Cardiac fibroblast (primary cell): ENCODE measurements at regions not wholly inside any gene's neighbourhood (a gene's known extent, or its start where the extent isn't known, plus 50 kb on each side); places are given as distances from the start of the nearest gene placed in this dataset.

ENCODE experiments used
- DNase-seq, 2 donors: peaks; one replicate each; pipeline versions ENCODE4 v3.0.0 to v3.0.0-alpha.2; 2010; ENCODE audit warnings: low read depth in 2 of 2
- H3K4me3 ChIP-seq, 2 donors: replicated peaks in 1 of 2; 1 replicate in 1 of 2; 2 replicates in 1 of 2; pipeline ENCODE4 v1.5.1; 2011; ENCODE audit warnings: low read depth in 2 of 2, low read length in 2 of 2, mild to moderate bottlenecking in 2 of 2, moderate library complexity in 1 of 2
- CTCF ChIP-seq: IDR thresholded peaks from one replicate; pipeline ENCODE4 v1.5.1; 2011; ENCODE audit warnings: low read depth, mild to moderate bottlenecking, low read length, inconsistent platforms

DNA sequence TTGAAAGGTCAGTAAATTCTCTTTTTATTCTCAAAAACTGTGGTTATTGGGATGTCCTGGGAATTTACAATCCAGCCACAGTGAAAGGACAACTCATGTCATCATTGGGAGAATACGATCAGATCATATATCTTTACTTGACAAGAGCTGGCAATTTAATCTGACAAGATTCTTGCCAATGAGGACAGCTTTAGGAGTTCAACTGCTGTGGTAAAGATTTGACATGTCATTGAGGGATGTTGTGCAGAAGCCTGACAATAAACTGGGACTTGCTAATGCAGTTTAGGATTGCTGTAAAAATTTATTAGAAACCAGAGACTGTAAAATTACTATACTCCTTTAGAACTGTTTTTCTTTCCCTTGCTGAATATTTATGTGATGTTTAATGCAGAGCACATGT is 1131.0 kb downstream of the MAT2B start:
- H3K4me3 ChIP-seq = no peak overlapping the region
- TF ChIP-seq CTCF = no peak

DNA sequence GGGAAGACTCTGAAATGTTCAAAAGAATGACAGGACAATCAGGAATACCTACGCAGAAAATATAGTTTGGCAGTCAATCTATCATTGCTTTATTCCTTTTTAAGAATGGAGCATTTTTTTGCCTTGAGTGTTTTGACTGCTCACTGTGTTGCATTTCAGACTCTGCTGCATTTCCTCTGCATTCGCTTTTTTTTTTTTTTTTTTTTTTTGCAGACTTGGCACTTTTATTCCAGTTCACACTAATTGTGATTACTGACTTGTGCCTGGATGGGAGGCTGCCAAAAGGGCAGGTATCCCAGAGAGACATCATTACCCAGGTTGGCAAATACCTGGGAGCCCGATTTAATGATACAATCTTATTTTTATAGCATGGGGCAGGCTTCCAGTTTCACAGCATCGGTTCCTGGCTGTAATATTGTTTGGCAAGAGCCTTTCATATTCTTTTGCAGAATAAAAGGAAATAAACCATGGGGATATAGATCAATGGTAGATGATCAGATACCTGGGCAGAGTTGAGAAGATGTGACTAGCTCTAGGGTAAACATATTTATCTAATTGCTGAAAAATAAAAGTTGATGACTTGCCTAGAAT is 1132.6 kb downstream of the MAT2B start:
- TF ChIP-seq CTCF = no peak
- DNase-seq = no peak
- H3K4me3 ChIP-seq = no peak overlapping the region

More for the DNA sequence above, 1131.0 kb downstream of the MAT2B start:
- no peak for DNase-seq

DNA sequence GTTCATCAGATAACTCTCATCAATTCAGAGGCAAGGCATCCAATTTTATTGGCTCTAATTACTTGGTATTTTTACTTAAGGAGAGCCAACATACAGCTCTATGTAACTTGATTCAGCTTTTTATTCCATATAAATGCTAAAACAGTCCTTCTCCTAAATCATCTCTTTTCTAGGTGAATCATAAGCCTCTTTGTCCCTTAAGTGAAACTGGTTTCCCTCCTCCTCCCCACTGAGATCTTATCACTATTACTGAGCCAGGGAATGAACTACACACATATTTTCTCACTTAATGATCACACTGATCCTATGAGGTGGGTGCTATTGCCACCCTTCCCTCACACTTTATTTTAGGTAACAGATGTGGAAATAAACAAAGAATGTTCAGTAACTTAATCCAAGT is 1143.8 kb downstream of the MAT2B start:
- DNase-seq = no peak
- no peak for TF ChIP-seq CTCF
- no peak overlapping the region for H3K4me3 ChIP-seq

GRCh38 chr5:164650427-164650826 is 1145.0 kb downstream of the MAT2B start:
- no peak overlapping the region for H3K4me3 ChIP-seq
- no peak for DNase-seq
- TF ChIP-seq CTCF = no peak

GRCh38 chr5:164651546-164652275 is 1146.3 kb downstream of the MAT2B start:
- no peak for DNase-seq
- H3K4me3 ChIP-seq = no peak overlapping the region
- TF ChIP-seq CTCF = no peak

GRCh38 chr5:164652276-164652660 is 1146.8 kb downstream of the MAT2B start:
- TF ChIP-seq CTCF = no peak
- no peak for DNase-seq

More at GRCh38 chr5:164652276-164652660, 1146.8 kb downstream of the MAT2B start:
- H3K4me3 ChIP-seq = no peak overlapping the region
